ENCODE measurements at regions not wholly inside any gene's neighbourhood (a gene's known extent, or its start where the extent isn't known, plus 50 kb on each side); places are given as distances from the start of the nearest gene placed in this dataset.

GRCh38 chr3:43866529-43867353, 176.0 kb downstream of the ABHD5 start:
- DNase-seq (ENCODE audit: low spot score): no peak

- DNase-seq (ENCODE audit: low spot score): no peak
Measured at GRCh38 chr3:43867436-43868072, 176.8 kb downstream of the ABHD5 start.

GRCh38 chr3:43869491-43869890, 178.8 kb downstream of the ABHD5 start:
- DNase-seq (ENCODE audit: low spot score): no peak

GRCh38 chr3:43870120-43870519, 179.4 kb downstream of the ABHD5 start:
- DNase-seq (ENCODE audit: low spot score): no peak

GRCh38 chr3:43870844-43871626, 180.3 kb downstream of the ABHD5 start:
- DNase-seq (ENCODE audit: low spot score): no peak

- DNase-seq (ENCODE audit: low spot score): no peak
Measured at GRCh38 chr3:43871627-43872245, 181.0 kb downstream of the ABHD5 start.

GRCh38 chr3:43872301-43872700, 181.6 kb downstream of the ABHD5 start:
- DNase-seq (ENCODE audit: low spot score): no peak

GRCh38 chr3:43872901-43873300, 182.2 kb downstream of the ABHD5 start:
- DNase-seq (ENCODE audit: low spot score): no peak

- DNase-seq (ENCODE audit: low spot score): no peak
Measured at GRCh38 chr3:43873723-43874122, 183.0 kb downstream of the ABHD5 start.

GRCh38 chr3:43874290-43874689, 183.6 kb downstream of the ABHD5 start:
- DNase-seq (ENCODE audit: low spot score): no peak

- no peak for DNase-seq (ENCODE audit: low spot score)
Measured at GRCh38 chr3:43874731-43875130, 184.0 kb downstream of the ABHD5 start.

- no peak for DNase-seq (ENCODE audit: low spot score)
Measured at GRCh38 chr3:43876648-43877047, 185.9 kb downstream of the ABHD5 start.

- no peak for DNase-seq (ENCODE audit: low spot score)
Measured at GRCh38 chr3:43879166-43879565, 188.4 kb downstream of the ABHD5 start.

GRCh38 chr3:43882976-43883680, 192.4 kb downstream of the ABHD5 start:
- DNase-seq (ENCODE audit: low spot score): no peak

- no peak for DNase-seq (ENCODE audit: low spot score)
Measured at GRCh38 chr3:43883729-43884396, 193.1 kb downstream of the ABHD5 start.

GRCh38 chr3:43884581-43884980, 193.8 kb downstream of the ABHD5 start:
- DNase-seq (ENCODE audit: low spot score): no peak

- no peak for DNase-seq (ENCODE audit: low spot score)
Measured at GRCh38 chr3:43885908-43886618, 195.3 kb downstream of the ABHD5 start.

- DNase-seq (ENCODE audit: low spot score): no peak
Measured at GRCh38 chr3:43892061-43892460, 201.3 kb downstream of the ABHD5 start.

- no peak for DNase-seq (ENCODE audit: low spot score)
Measured at GRCh38 chr3:43892526-43892925, 201.8 kb downstream of the ABHD5 start.

- no peak for DNase-seq (ENCODE audit: low spot score)
Measured at GRCh38 chr3:43893727-43894126, 203.0 kb downstream of the ABHD5 start.

Measured in activated CD4-positive, alpha-beta T cell treated with anti-CD3 and anti-CD28 coated beads, Interleukin-2, Interleukin-4, amounts not matched to agents 100 ng/mL and 50 ng/mL, durations not matched to agents 16 hours and 8 hours (primary cell).